ENCODE measurements at regions not wholly inside any gene's neighbourhood (a gene's known extent, or its start where the extent isn't known, plus 50 kb on each side); places are given as distances from the start of the nearest gene placed in this dataset.
"Not testable (repeated sequence)": the region's sequence is repeated elsewhere in the genome, so short reads cannot be mapped to it uniquely, and the experiment has no call there.

GRCh38 chr3:157856078-157856939, 249.9 kb downstream of the SHOX2 start:
- peak; percentile 56 for ATAC-seq

- ATAC-seq, result not testable (repeated sequence)
These were observed 260.4 kb downstream of the SHOX2 start for GRCh38 chr3:157845839-157846238.

GRCh38 chr3:157844800-157845565, 261.2 kb downstream of the SHOX2 start:
- no peak for ATAC-seq

- ATAC-seq, result no peak
These were observed 262.0 kb downstream of the SHOX2 start for GRCh38 chr3:157844216-157844615.

- ATAC-seq, result no peak
These were observed 265.2 kb downstream of the SHOX2 start for GRCh38 chr3:157841029-157841428.

- ATAC-seq, result no peak
These were observed 265.7 kb downstream of the SHOX2 start for GRCh38 chr3:157840564-157840963.

- no peak for ATAC-seq
These were observed 267.8 kb downstream of the SHOX2 start for GRCh38 chr3:157838457-157838856.

- no peak for ATAC-seq
These were observed 268.9 kb downstream of the SHOX2 start for GRCh38 chr3:157837336-157837735.

- no peak for ATAC-seq
These were observed 270.2 kb downstream of the SHOX2 start for GRCh38 chr3:157836022-157836421.

- no peak for ATAC-seq
These were observed 273.6 kb downstream of the SHOX2 start for GRCh38 chr3:157832588-157832987.

GRCh38 chr3:157830556-157831236, 275.5 kb downstream of the SHOX2 start:
- ATAC-seq, result no peak

- no peak for ATAC-seq
These were observed 276.4 kb downstream of the SHOX2 start for GRCh38 chr3:157829786-157830185.

GRCh38 chr3:157824281-157824680, 281.9 kb downstream of the SHOX2 start:
- ATAC-seq, result no peak

- no peak for ATAC-seq
These were observed 283.2 kb downstream of the SHOX2 start for GRCh38 chr3:157823050-157823449.

GRCh38 chr3:157820157-157820517, 286.1 kb downstream of the SHOX2 start:
- ATAC-seq, result no peak

GRCh38 chr3:157819270-157820156, 286.7 kb downstream of the SHOX2 start:
- no peak for ATAC-seq

- ATAC-seq, result no peak
These were observed 289.3 kb downstream of the SHOX2 start for GRCh38 chr3:157816896-157817295.

GRCh38 chr3:157816296-157816695, 289.9 kb downstream of the SHOX2 start:
- no peak for ATAC-seq

GRCh38 chr3:157815739-157816138, 290.5 kb downstream of the SHOX2 start:
- ATAC-seq, result no peak

GRCh38 chr3:157810924-157811718, 295.1 kb downstream of the SHOX2 start:
- ATAC-seq, result no peak

- ATAC-seq, result no peak
These were observed 298.9 kb downstream of the SHOX2 start for GRCh38 chr3:157807280-157807679.
